ENCODE measurements at regions not wholly inside any gene's neighbourhood (a gene's known extent, or its start where the extent isn't known, plus 50 kb on each side); places are given as distances from the start of the nearest gene placed in this dataset.

GRCh38 chr18:72261590-72261989 is 282.6 kb downstream of the CBLN2 start:
- intact Hi-C loops (cut with DNase I), result no loop called here
- TF ChIP-seq CTCF (IDR thresholded peaks at IDR 0.05; ENCODE audit: borderline replicate concordance, extremely low read depth, insufficient read depth), result no peak
- H3K36me3 ChIP-seq (ENCODE audit: control insufficient read depth in 2 of 3, insufficient read depth in 3 of 3, low read length in 3 of 3), result no peaks in the 10 kb centered on the region
- H3K9ac ChIP-seq (ENCODE audit: low read length in 3 of 3), result no peak overlapping the region
- H3K9me3 ChIP-seq (ENCODE audit: control insufficient read depth in 2 of 3, insufficient read depth in 1 of 3, low read length in 3 of 3), result no peaks in the 10 kb centered on the region
- DNase-seq (peak in 2 of 5 donors; percentile 33 to 74), FAIRE-seq (no peak)
- H3K27me3 ChIP-seq (ENCODE audit: control insufficient read depth, insufficient read depth, low read length), result no peaks in the 10 kb centered on the region
- no peaks in the 10 kb centered on the region for H3K4me1 ChIP-seq (ENCODE audit: control insufficient read depth in 2 of 3, insufficient read depth in 2 of 3, low read depth in 1 of 3, low read length in 3 of 3)
- H3K27ac ChIP-seq (ENCODE audit: low read depth in 2 of 2, low read length in 2 of 2), result no peak overlapping the region
- H3K4me3 ChIP-seq (ENCODE audit: low read length in 3 of 3), result no peak overlapping the region

- Histone ChIP-seq H3K27me3 (ENCODE audit: control insufficient read depth, insufficient read depth, low read length) (no peaks in the 10 kb centered on the region), H3K9ac (ENCODE audit: low read length in 3 of 3) (no peak overlapping the region), H3K27ac (ENCODE audit: low read depth in 2 of 2, low read length in 2 of 2) (no peak overlapping the region), H3K4me1 (ENCODE audit: control insufficient read depth in 2 of 3, insufficient read depth in 2 of 3, low read depth in 1 of 3, low read length in 3 of 3) (no peaks in the 10 kb centered on the region), H3K36me3 (ENCODE audit: control insufficient read depth in 2 of 3, insufficient read depth in 3 of 3, low read length in 3 of 3) (no peaks in the 10 kb centered on the region), H3K9me3 (ENCODE audit: control insufficient read depth in 2 of 3, insufficient read depth in 1 of 3, low read length in 3 of 3) (no peaks in the 10 kb centered on the region), H3K4me3 (ENCODE audit: low read length in 3 of 3) (no peak overlapping the region)
- intact Hi-C loops (cut with DNase I), result no loop called here
- peak in 2 of 5 donors; percentile 28 to 48 for DNase-seq
- FAIRE-seq, result no peak
- TF ChIP-seq CTCF (IDR thresholded peaks at IDR 0.05; ENCODE audit: borderline replicate concordance, extremely low read depth, insufficient read depth), result no peak
Observed at GRCh38 chr18:72246076-72246475, 298.1 kb downstream of the CBLN2 start.

- DNase-seq, result no peak
- Histone ChIP-seq H3K9me3 (ENCODE audit: control insufficient read depth in 2 of 3, insufficient read depth in 1 of 3, low read length in 3 of 3) (no peaks in the 10 kb centered on the region), H3K36me3 (ENCODE audit: control insufficient read depth in 2 of 3, insufficient read depth in 3 of 3, low read length in 3 of 3) (no peaks in the 10 kb centered on the region), H3K27ac (ENCODE audit: low read depth in 2 of 2, low read length in 2 of 2) (no peak overlapping the region), H3K4me3 (ENCODE audit: low read length in 3 of 3) (no peak overlapping the region), H3K27me3 (ENCODE audit: control insufficient read depth, insufficient read depth, low read length) (no peaks in the 10 kb centered on the region), H3K4me1 (ENCODE audit: control insufficient read depth in 2 of 3, insufficient read depth in 2 of 3, low read depth in 1 of 3, low read length in 3 of 3) (no peaks in the 10 kb centered on the region), H3K9ac (ENCODE audit: low read length in 3 of 3) (no peak overlapping the region)
- TF ChIP-seq CTCF (IDR thresholded peaks at IDR 0.05; ENCODE audit: borderline replicate concordance, extremely low read depth, insufficient read depth), result no peak
- intact Hi-C loops (cut with DNase I), result loop anchor here (5.0 kb wide), 1 partner anchor 48 kb away; no protein-coding TSS in a partner anchor
- FAIRE-seq, result no peak
Observed at GRCh38 chr18:72235422-72235821, 308.7 kb downstream of the CBLN2 start.

- H3K9me3 ChIP-seq (ENCODE audit: control insufficient read depth in 2 of 3, insufficient read depth in 1 of 3, low read length in 3 of 3), result no peaks in the 10 kb centered on the region
- intact Hi-C loops (cut with DNase I), result no loop called here
- H3K27me3 ChIP-seq (ENCODE audit: control insufficient read depth, insufficient read depth, low read length), result no peaks in the 10 kb centered on the region
- no peaks in the 10 kb centered on the region for H3K4me1 ChIP-seq (ENCODE audit: control insufficient read depth in 2 of 3, insufficient read depth in 2 of 3, low read depth in 1 of 3, low read length in 3 of 3)
- DNase-seq (no peak), FAIRE-seq (no peak)
- H3K27ac ChIP-seq (ENCODE audit: low read depth in 2 of 2, low read length in 2 of 2), result no peak overlapping the region
- H3K9ac ChIP-seq (ENCODE audit: low read length in 3 of 3), result no peak overlapping the region
- H3K36me3 ChIP-seq (ENCODE audit: control insufficient read depth in 2 of 3, insufficient read depth in 3 of 3, low read length in 3 of 3), result no peaks in the 10 kb centered on the region
- TF ChIP-seq CTCF (IDR thresholded peaks at IDR 0.05; ENCODE audit: borderline replicate concordance, extremely low read depth, insufficient read depth), result no peak
- H3K4me3 ChIP-seq (ENCODE audit: low read length in 3 of 3), result no peak overlapping the region
Observed at GRCh38 chr18:72233106-72233505, 311.0 kb downstream of the CBLN2 start.
